Activated T-cell treated with anti-CD3 and anti-CD28 coated beads, Interleukin-2, amount 50 U/mL, for 24 hours (primary cell): ENCODE measurements at regions not wholly inside any gene's neighbourhood (a gene's known extent, or its start where the extent isn't known, plus 50 kb on each side); places are given as distances from the start of the nearest gene placed in this dataset.
"Not testable (repeated sequence)": the region's sequence is repeated elsewhere in the genome, so short reads cannot be mapped to it uniquely, and the experiment has no call there.

ENCODE experiments used
- DNase-seq: peaks from one replicate; pipeline ENCODE4 v3.0.0-alpha.2; 2020
- H3K27ac Mint-ChIP-seq: 2 replicates; pipeline ENCODE4 v1.8.0; 2020; ENCODE audit warnings: mild to moderate bottlenecking, mixed read lengths
- H3K27me3 Mint-ChIP-seq: 2 replicates; pipeline ENCODE4 v1.8.0; 2020; ENCODE audit warnings: mixed read lengths
- H3K36me3 Mint-ChIP-seq: 2 replicates; pipeline ENCODE4 v1.8.0; 2020; ENCODE audit warnings: low read depth, mixed read lengths
- H3K4me1 Mint-ChIP-seq: 2 replicates; pipeline ENCODE4 v1.8.0; 2020; ENCODE audit warnings: low read depth, mixed read lengths
- H3K4me3 Mint-ChIP-seq: 2 replicates; pipeline ENCODE4 v1.8.0; 2020; ENCODE audit warnings: mild to moderate bottlenecking, moderate library complexity, mixed read lengths
- H3K9me3 Mint-ChIP-seq: 2 replicates; pipeline ENCODE4 v1.8.0; 2020; ENCODE audit warnings: mixed read lengths

- H3K27ac Mint-ChIP-seq: no peak overlapping the region
- peaks cover 3% of the 10 kb centered on the region for H3K9me3 Mint-ChIP-seq
- H3K4me3 Mint-ChIP-seq: no peak overlapping the region
Measured at GRCh38 chr12:60225216-60226000, 629.6 kb downstream of the SLC16A7 start.

DNA sequence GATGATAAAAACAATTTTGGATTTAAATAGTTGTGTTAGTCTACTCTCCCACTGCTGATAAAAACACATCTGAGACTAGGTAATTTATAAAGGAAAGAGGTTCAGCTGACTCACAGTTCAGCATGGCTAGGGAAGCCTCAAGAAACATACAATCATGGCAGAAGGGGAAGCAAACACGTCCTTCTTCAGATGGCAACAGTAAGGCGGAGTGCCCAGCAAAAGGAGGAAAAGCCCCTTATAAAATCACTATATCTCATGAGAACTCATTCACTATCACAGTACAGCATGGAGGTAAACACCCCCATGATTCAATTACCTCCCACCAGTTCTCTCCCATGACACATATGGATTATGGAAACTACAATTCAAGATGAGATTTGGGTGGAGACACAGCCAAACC, 632.1 kb downstream of the SLC16A7 start:
- Mint-ChIP-seq H3K36me3 (no peaks in the 10 kb centered on the region), H3K4me1 (no peaks in the 10 kb centered on the region), H3K9me3 (peaks cover 3% of the 10 kb centered on the region), H3K27ac (no peak overlapping the region), H3K27me3 (no peaks in the 10 kb centered on the region), H3K4me3 (no peak overlapping the region)
- no peak for DNase-seq

More at GRCh38 chr12:60225216-60226000, 629.6 kb downstream of the SLC16A7 start:
- H3K27me3 Mint-ChIP-seq: no peaks in the 10 kb centered on the region
- no peaks in the 10 kb centered on the region for H3K4me1 Mint-ChIP-seq
- no peaks in the 10 kb centered on the region for H3K36me3 Mint-ChIP-seq
- DNase-seq: no peak

DNA sequence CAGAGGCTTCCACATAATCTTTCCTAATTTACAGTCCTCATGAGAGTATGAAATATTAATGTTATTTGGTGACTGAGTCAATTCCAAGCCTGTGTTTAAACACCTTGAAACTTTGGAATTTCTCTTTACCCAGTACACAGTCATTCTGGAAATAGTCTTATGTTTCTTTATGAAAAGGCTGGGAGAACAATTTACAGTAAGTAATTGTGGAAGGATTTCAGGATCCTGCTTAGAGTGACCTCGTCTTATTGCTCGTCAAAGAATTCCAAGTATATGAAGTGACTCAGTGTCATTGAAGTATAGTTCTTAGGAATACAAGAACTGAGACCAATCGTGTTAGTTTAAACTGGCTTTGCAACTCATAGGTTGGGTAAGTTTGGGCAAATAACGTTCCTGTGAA, 634.2 kb downstream of the SLC16A7 start:
- no peaks in the 10 kb centered on the region for H3K4me1 Mint-ChIP-seq
- no peak overlapping the region for H3K4me3 Mint-ChIP-seq
- no peaks in the 10 kb centered on the region for H3K27me3 Mint-ChIP-seq
- no peaks in the 10 kb centered on the region for H3K9me3 Mint-ChIP-seq
- DNase-seq: no peak
- no peak overlapping the region for H3K27ac Mint-ChIP-seq
- H3K36me3 Mint-ChIP-seq: no peaks in the 10 kb centered on the region

GRCh38 chr12:60231303-60231702, 635.5 kb downstream of the SLC16A7 start:
- Mint-ChIP-seq H3K36me3 (no peaks in the 10 kb centered on the region), H3K27ac (no peak overlapping the region), H3K4me1 (no peaks in the 10 kb centered on the region), H3K9me3 (no peaks in the 10 kb centered on the region), H3K27me3 (no peaks in the 10 kb centered on the region), H3K4me3 (no peak overlapping the region)
- DNase-seq: no peak

GRCh38 chr12:60231976-60232907, 636.4 kb downstream of the SLC16A7 start:
- H3K9me3 Mint-ChIP-seq: no peaks in the 10 kb centered on the region

DNA sequence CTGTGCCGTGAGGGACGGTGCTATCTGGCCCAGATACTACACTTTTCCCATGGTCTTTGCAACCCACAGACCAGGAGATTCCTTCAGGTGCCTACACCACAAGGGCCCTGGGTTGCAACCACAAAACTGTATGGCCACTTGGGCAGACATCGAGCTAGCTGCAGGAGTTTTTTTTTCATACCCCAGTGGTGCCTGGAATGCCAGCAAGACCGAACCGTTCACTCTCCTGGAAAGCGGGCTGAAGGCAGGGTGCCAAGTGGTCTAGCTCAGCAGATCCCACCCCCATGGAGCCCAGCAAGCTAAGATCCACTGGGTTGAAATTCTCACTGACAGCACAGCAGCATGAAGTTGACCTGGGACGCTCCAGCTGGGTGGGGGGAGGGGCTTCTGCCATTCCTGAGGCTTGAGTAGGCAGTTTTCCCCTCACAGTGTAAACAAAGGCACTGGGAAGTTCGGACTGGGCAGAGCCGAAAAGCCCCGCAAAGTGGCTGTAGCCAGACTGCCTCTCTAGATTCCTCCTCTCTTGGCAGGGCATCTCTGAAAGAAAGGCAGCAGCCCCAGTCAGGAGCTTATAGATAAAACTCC, 638.9 kb downstream of the SLC16A7 start:
- not testable (repeated sequence) for DNase-seq, H3K9me3 Mint-ChIP-seq, H3K4me1 Mint-ChIP-seq, H3K27me3 Mint-ChIP-seq, H3K36me3 Mint-ChIP-seq, H3K27ac Mint-ChIP-seq, H3K4me3 Mint-ChIP-seq

More at GRCh38 chr12:60231976-60232907, 636.4 kb downstream of the SLC16A7 start:
- Mint-ChIP-seq H3K4me3 (no peak overlapping the region), H3K27me3 (no peaks in the 10 kb centered on the region), H3K4me1 (no peaks in the 10 kb centered on the region), H3K36me3 (no peaks in the 10 kb centered on the region), H3K27ac (no peak overlapping the region)
- DNase-seq: no peak

- Mint-ChIP-seq H3K9me3 (peaks cover 11% of the 10 kb centered on the region), H3K4me1 (no peaks in the 10 kb centered on the region), H3K27ac (no peak overlapping the region), H3K27me3 (no peaks in the 10 kb centered on the region), H3K4me3 (no peak overlapping the region), H3K36me3 (no peaks in the 10 kb centered on the region)
- no peak for DNase-seq
Measured at GRCh38 chr12:60235261-60235660, 639.4 kb downstream of the SLC16A7 start.

DNA sequence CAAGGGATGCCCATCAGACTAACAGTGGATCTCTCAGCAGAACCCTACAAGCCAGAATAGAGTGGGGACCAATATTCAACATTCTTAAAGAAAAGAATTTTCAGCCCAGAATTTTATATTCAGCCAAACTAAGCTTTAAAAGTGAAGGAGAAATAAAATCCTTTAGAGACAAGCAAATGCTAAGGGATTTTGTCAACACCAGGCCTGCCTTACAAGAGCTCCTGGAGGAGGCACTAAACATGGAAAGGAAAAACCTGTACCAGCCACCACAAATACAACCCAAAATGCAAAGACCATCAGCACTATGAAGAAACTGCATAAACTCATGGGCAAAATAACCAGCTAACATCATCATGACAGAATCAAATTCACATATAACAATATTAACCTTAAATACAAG, 640.6 kb downstream of the SLC16A7 start:
- not testable (repeated sequence) for H3K4me3 Mint-ChIP-seq, H3K4me1 Mint-ChIP-seq, H3K27ac Mint-ChIP-seq, H3K36me3 Mint-ChIP-seq, H3K27me3 Mint-ChIP-seq, DNase-seq
- H3K9me3 Mint-ChIP-seq: peaks cover 11% of the 10 kb centered on the region

GRCh38 chr12:60240891-60241290, 645.1 kb downstream of the SLC16A7 start:
- no peak overlapping the region for H3K4me3 Mint-ChIP-seq

DNA sequence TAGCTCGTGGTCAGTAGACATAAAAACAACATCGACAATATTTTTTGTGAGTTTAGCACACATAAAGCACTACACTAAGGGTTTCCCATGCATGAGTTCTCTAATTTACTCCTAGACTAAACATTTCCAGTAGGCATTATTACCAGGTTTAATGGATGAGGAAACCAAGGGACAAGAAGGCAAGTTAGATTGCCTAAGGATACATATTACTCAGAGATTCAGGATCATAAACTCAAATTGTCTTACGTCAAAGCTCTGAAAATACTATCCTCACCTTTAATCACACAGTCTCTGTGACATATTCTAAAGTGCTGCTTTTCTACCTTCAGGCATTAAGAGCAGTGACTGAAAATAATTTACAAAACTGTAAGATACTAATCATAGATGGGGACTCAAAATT, 655.3 kb downstream of the SLC16A7 start:
- Mint-ChIP-seq H3K27me3 (no peaks in the 10 kb centered on the region), H3K36me3 (no peaks in the 10 kb centered on the region), H3K27ac (no peak overlapping the region), H3K4me1 (no peaks in the 10 kb centered on the region), H3K9me3 (no peaks in the 10 kb centered on the region), H3K4me3 (no peak overlapping the region)
- DNase-seq: no peak

More at GRCh38 chr12:60240891-60241290, 645.1 kb downstream of the SLC16A7 start:
- Mint-ChIP-seq H3K36me3 (no peaks in the 10 kb centered on the region), H3K4me1 (no peaks in the 10 kb centered on the region), H3K27ac (no peak overlapping the region), H3K9me3 (peaks cover 11% of the 10 kb centered on the region), H3K27me3 (no peaks in the 10 kb centered on the region)
- no peak for DNase-seq

DNA sequence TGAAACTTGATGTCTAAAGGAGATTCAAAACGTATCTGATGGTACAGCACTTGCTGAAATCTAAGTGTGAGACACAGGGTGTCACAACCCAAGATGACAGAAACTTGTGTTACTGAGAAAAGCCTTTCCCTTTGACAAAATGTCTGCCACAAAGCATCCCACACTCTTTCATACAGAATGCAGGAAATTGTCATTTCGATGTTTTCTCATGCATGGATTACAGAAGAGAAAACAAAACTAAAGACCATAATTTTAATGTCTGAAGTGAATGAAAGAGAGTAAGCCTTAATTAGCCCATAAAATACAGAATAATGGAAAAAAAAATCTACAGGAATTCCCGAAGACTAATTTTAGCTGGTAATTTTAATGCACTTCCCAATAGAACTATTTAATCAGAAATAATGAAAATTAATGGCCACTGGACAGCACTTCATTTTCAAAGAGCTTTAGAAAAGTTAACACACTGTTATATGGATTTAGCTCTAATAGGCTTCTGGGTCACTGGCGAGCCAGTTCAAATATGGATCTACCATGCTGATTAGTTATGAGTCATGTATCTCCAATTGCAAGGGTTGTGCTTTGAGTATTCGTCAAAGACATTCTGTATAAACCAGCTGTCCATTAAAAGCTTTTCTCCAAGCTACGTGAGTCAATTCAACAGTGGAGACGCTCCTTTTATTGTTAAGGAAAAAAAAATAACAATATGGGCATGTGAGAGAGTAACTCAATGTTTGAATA, 656.7 kb downstream of the SLC16A7 start:
- no peak for DNase-seq
- Mint-ChIP-seq H3K9me3 (no peaks in the 10 kb centered on the region), H3K36me3 (no peaks in the 10 kb centered on the region), H3K27ac (no peak overlapping the region), H3K4me1 (no peaks in the 10 kb centered on the region), H3K4me3 (no peak overlapping the region), H3K27me3 (no peaks in the 10 kb centered on the region)

DNA sequence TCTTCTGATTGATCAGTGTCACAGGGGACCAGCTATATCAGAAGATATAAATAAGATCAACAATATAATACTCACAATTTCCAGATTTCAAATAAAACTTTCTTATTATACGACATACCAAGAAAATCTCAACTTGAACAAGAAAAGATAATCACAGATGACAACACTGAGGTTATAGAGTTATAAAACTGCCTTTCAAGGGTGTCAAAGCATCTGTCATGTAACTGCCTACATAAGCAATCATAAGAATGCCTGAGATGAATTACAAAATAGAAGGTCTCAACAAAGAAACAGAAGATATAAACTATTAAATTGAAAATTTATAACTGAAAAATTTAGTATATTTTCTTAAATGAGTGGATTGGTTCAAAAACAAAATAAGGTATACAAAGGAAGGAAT, 659.2 kb downstream of the SLC16A7 start:
- no peak overlapping the region for H3K27ac Mint-ChIP-seq
- no peak for DNase-seq
- H3K36me3 Mint-ChIP-seq: no peaks in the 10 kb centered on the region
- H3K27me3 Mint-ChIP-seq: no peaks in the 10 kb centered on the region
- no peaks in the 10 kb centered on the region for H3K9me3 Mint-ChIP-seq
- no peaks in the 10 kb centered on the region for H3K4me1 Mint-ChIP-seq
- H3K4me3 Mint-ChIP-seq: no peak overlapping the region

- Mint-ChIP-seq H3K4me1 (no peaks in the 10 kb centered on the region), H3K27me3 (no peaks in the 10 kb centered on the region), H3K36me3 (no peaks in the 10 kb centered on the region), H3K9me3 (no peaks in the 10 kb centered on the region), H3K27ac (no peak overlapping the region), H3K4me3 (no peak overlapping the region)
- no peak for DNase-seq
Measured at GRCh38 chr12:60257063-60257462, 661.2 kb downstream of the SLC16A7 start.

DNA sequence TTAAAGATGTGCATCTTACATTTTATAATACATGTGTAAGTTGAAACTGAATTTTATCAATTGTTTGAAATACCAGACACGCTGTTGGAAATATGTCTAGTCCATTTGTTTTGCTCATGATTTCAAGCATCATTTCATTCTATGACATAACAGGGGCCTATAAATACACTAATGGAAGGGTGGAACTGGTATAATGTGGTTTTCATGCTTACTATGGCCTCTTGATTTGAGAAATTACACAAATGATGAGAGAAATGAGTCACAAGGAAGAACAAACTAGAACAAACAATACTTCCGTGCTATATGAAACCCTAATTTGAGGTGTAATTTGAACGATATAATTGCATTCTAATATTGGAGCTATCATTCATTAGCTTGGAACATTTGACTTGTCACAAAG, 663.4 kb downstream of the SLC16A7 start:
- no peak for DNase-seq
- no peaks in the 10 kb centered on the region for H3K27me3 Mint-ChIP-seq
- H3K4me3 Mint-ChIP-seq: no peak overlapping the region
- H3K36me3 Mint-ChIP-seq: no peaks in the 10 kb centered on the region
- peaks cover under 1% of the 10 kb centered on the region for H3K9me3 Mint-ChIP-seq
- no peak overlapping the region for H3K27ac Mint-ChIP-seq
- no peaks in the 10 kb centered on the region for H3K4me1 Mint-ChIP-seq
